Activated naive CD4-positive, alpha-beta T cell treated with Interleukin-2 at 50 U/mL for 16 hours (primary cell): ENCODE measurements at regions not wholly inside any gene's neighbourhood (a gene's known extent, or its start where the extent isn't known, plus 50 kb on each side); places are given as distances from the start of the nearest gene placed in this dataset.

Experiments used
- DNase-seq: peaks from one replicate; pipeline ENCODE4 v3.0.0-alpha.2; 2020

DNA sequence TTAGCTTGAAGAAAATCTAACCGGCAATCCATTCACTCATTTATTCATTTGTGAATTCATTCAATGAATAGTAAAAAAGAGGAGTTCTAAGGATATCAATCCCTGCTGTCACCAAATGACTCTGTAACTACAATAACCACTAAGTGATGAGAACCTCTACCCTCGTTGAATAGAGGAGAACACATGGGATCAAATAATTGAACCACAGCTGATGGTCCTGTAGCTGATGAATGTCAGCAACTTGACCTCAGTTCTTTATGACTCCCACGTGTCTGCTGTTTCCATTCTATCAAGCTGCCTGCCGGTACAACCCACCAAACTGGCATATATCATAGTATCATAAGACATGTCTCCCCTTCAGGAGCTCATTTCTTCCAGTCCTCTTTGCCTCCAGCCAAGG is 150.3 kb downstream of the PTGER3 start:
- no peak for DNase-seq

DNA sequence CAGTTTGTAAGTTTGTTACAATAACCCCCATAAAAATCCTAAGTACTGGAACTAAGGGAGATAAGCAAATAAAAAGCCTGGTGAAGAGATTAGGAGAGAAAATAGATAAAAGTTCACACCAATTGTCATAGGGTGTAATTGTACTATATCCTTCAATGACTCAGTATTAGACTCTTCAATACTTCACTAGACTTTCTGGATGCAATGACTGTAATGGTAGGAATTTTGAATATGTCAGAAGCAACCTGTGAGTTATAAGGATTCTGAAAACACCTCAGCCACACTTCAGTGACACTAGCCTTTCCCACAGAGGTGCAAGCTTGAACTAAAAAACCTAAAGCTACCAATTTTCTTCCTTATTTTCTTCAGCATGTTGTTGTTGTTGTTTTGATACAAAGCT is 147.9 kb downstream of the PTGER3 start:
- no peak for DNase-seq

DNA sequence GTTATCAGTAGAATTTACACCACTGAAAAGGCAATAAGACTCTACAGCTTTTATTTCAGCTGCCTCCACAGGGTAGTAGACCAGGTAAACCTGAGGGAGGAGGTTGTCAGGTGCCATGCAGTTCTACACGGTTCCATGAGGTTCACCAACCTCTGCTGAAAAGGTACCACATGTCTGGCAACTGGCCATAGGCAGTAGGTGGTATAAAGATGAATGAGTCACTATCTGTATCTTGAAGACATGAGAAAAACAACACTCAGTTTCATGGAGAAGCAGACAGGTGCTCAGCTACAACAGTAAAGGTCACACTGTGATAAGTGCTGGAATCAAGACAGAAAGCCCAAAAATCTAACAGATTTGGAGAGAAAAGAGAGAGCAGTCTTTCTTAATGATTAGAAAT is 145.4 kb downstream of the PTGER3 start:
- no peak for DNase-seq

DNA sequence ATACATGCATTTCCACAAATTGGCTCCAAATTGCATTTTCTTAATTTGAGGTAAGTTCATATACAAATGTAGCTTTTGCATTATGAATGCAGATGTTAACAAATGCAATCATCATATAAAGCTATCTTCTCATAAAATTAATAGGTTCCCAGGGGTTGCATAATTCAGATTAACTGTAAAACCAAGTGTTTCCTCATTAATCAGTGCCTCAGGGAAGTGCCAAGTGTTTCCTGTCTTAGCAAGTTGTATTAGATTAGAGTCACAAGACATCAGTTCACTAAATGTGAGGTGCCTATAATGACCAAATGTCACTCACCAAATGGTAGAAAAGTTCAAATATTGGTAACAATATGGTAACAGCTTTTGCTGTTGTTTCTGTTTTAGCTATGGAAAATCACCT is 140.8 kb downstream of the PTGER3 start:
- DNase-seq: no peak

DNA sequence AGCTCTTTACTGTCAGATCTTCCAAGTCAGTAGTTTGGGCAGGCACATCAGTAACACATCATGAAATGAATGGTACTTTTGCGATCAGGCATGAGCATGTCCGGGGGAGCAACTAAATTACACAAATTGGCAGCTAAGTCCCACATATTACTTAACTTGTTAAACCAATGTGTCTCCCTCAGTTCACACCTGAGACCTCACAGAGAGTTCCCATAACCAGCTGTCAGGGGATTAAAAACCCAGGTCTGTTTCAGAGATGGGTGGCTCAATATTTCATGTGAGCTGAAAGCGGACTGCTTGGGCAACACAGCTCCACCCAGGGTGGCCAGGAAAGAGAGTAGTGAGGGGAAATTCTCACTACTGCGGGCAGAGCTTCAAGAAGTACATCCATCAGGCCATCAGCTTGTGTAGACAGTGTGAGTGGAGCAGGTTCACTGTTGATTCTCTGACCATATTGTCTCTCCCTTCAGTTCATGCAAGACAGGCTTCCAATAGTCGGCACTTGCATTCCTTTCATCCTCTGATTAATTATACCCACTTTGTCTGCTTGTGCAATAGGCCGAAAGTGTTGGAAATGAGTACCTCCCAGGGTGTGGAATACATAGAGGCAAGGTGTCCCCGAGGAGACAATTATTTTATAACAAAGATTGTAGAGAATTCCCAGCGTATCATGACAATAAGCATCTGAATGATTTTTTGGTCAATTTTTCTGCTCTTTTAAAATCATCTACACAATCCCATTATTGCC is 139.9 kb downstream of the PTGER3 start:
- DNase-seq: no peak

DNA sequence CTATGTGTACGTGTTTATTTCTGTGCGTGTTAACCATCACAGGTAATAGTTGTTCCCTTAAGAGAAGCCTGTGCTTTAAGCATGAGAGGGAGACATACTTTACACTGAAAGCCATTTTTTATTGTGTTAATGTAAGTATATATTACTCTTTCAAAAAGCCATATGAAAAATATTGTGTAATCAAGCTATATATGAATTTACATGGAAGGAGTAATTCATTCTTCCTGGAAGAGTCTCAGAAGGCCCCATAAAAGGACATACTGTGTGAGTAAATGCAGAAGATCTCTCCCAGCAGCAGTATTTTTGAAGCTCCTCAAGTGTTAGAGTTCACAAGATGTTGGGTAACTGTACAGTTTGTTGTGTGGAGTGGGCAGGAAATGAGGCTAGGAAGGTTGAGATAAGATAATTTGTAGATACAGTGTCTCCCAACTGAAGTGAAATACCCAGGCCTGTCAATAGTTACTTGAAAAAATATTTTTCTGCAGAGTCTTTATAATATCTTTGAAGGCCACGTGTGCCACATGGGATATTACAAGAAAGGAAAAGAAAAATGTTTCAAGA is 138.3 kb downstream of the PTGER3 start:
- DNase-seq: no peak

DNA sequence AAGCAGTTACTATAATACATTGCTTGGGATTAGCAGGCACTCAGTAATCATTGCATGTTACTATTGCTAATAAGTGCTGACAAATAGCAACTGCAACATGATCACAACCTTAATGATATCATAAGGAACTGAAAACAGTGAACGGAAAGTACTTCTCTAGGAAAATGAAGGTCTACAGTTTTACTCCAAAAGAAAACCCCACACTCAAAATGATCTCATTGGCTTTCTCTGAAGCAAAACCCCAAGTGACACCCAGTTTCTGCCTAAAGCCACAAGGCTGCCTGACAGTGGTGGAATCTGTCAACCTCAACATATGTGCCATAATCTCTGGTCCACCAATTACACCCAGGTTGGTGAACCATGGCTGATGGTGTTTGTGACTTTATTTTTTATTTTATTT is 137.6 kb downstream of the PTGER3 start:
- DNase-seq: no peak

DNA sequence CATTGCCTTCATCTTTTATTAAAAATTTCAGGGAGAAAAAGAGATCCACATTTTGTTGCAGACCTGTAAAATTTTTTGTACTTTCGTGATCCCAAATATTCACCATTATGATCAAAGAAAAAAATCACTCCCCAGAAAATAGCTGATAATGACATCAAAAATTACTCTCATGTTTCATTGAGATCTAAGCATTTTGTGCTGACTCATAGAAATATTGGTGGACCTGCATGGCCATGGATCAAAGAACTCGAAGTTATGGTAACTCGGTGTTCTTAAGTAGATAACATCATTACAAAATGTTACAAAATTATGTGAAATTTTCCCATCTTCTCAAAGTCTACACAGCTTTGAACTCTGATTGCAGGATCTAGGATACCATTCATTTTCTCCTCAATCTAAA is 135.8 kb downstream of the PTGER3 start:
- DNase-seq: no peak

DNA sequence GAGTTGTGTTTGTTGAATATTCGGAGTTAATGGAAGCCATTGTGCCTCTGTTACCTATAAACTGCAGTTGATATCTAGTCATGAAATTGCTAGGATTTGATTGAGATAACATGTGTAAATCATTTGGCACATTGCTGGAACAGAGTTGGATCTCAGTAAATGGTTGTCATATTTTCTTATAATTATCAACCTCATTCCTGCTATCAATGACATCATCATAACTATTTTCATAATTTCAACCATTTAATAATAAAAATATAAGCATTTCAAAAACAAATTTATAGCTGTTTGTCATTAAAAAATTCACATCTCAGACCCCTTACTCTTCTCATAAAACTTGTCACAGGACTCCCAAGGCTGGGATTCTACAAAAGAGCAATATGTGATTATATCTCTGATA is 133.4 kb downstream of the PTGER3 start:
- no peak for DNase-seq

DNA sequence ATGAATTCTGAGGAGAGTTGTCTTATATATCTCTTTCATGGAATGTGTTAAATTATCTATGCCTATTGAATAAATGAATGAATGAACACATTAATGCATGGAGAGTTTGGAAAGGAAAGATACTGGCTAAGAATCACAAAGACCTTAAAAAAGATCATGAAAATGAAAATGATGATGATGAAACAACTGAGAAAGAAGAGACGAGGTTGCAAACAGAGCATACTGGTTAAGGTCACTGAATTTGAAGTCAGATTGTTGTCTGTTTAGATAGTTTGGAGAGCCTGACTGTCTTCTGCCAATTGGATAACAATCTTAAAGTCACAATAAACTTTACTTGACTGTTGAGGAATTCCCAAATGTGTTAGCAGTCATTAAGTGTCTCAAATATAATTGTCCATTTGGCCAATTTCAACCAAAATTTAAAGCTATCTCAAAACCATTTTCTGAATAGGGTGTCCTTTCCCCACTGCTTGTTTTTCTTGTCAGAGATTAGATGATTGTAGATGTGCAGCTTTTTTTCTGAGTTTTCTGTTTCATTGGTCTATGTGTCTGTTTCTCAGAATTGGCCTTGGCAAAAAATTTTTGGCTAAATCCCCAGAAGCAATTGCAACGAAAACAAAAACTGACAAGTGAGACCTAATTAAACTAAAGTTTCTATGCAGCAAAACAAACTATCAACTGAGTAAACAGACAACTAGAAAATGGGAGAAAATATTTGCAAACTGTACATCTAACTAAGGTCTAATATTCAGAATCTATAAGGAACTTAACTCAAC is 132.2 kb downstream of the PTGER3 start:
- DNase-seq: no peak

DNA sequence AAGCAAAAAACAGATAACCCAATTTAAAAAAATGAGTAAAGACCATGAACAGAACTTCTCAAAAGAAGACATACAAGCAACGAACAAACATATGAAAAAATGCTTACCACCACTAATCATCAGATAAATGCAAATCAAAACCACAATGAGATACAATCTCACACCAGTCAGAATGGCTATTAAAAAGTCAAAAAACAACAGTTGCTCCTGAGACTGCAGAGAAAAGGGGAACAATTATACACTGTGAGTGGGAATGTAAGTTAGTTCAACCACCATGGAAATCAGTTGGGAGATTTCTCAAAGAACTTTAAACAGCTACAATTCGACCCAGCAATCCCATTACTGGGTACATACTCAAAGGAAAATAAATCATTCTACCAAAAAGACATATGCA is 131.6 kb downstream of the PTGER3 start:
- DNase-seq: no peak

DNA sequence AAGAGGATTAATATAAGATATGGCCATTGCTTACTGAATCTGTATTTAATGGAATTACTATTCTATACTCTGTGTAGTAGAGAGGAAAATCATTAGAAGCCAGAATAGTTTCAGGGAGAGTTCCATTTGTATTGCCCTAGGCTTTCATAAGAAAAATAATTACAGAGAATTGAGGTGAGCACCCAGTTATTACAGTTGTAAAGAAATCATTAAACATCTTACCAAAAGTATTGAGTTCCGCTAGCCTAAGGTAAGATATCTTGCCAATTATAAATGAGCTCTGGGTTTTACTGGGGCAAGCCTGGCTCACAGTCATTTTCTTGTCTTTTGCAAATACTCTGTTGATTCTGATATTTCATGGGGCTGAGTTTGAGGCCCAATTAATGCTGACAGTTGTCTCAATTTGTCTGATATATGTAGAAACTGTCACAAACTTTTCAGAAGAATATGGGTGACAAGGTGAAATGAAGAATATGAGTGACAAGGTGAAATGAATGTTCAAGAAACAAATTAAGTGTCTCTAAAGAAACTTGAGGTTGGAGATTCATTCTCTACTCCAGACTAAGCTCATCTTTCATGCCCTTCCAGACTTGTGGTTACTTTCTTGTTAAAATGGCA is 127.8 kb downstream of the PTGER3 start:
- no peak for DNase-seq
